HG03060 (cell line): ENCODE measurements at regions not wholly inside any gene's neighbourhood (a gene's known extent, or its start where the extent isn't known, plus 50 kb on each side); places are given as distances from the start of the nearest gene placed in this dataset.
"Not testable (repeated sequence)": the region's sequence is repeated elsewhere in the genome, so short reads cannot be mapped to it uniquely, and the experiment has no call there.

ENCODE experiments used
- ATAC-seq: cut with Tn5 transposase; IDR thresholded peaks from one replicate; pipeline ENCODE4 v1.9.1; 2021; ENCODE audit warnings: low read depth, moderate number of reproducible peaks; ENCODE audit not compliant: unreplicated experiment

DNA sequence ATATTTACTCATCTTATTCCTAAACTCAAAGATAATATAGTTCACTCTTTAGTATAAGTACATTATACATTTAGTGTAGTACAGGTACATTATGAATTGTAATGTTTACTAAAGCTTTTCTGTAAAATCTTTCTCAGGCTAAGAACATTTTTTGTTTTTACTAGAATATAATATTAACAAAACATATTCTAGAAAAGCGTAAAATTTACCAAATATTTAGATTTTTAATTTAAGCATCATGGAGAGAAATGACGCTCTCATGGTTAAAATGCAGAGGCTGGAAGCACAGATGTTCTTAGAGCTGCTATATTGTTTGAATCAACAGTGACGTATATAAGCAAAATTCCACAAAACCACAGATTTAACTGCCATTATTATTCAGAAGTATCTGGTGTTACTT is 54.7 kb upstream of the NBPF15 start:
- not testable (repeated sequence) for ATAC-seq

DNA sequence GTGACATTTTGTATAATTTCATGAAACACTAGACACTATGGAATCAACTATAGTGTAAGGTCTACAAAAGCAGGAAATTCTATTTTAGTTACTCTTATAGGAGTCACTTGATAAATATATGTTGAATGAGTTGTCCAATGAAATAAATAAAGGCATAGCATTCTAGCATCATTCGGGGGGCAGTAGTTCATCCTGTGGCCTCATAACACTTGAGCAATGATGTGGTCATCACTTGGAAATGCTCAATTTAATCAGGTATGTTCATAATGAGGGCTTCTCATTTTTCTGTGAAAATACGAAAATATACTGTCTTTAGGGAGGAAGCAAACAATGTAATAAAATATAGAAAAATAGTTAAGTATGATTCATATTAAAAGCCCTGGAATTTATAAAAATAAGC is 55.4 kb upstream of the NBPF15 start:
- not testable (repeated sequence) for ATAC-seq

DNA sequence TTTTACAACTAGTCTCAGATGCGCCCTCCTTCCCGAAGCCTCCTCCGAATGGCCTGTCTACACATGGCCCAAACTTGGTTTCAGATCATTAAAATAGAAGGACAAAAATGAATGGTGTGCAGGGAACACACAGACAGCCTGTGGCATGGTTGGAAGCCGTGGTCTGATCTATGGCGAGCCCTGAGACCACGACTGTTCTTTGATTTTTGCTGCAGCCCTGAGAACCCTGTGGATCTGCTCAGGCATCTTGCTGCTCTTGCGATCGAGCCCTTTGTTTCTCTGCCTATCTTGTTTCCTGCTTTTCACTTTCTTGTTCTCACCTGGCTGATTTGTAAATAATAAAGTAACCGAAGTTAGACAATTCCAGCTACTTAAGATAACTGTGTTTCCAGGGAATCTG is 57.0 kb upstream of the NBPF15 start:
- not testable (repeated sequence) for ATAC-seq

DNA sequence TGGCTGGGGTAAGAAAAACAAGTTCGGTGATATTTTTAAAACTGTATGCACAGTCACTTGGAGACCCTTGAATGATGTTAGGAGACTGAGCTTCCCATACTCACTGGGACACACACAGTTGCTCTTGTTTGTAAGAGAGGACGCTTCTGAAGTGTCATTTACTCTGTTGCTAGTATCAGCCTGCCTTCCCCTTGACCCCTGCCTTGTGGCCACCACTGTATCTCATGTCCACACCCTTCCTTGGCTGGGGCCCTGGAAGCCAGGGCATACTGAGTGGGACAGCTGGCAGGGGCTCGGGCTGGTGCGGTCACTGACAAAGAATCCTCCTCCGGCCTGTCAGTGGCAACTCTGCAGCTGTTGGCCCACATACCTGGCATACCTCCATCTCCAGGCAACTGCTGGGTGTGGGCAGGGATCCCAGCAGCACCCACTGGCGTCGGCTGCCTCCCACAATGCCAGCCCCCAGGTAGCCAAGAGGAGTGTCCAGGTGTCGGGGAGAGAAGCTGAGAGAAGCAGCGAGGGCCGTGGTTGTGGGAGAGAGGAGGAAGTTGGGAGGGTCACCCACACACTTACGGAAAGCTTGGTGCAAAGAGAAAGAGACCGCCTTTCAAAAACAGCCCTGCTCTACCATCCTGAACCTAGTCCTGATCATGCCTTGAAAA is 58.2 kb upstream of the NBPF15 start:
- ATAC-seq = not testable (repeated sequence)

DNA sequence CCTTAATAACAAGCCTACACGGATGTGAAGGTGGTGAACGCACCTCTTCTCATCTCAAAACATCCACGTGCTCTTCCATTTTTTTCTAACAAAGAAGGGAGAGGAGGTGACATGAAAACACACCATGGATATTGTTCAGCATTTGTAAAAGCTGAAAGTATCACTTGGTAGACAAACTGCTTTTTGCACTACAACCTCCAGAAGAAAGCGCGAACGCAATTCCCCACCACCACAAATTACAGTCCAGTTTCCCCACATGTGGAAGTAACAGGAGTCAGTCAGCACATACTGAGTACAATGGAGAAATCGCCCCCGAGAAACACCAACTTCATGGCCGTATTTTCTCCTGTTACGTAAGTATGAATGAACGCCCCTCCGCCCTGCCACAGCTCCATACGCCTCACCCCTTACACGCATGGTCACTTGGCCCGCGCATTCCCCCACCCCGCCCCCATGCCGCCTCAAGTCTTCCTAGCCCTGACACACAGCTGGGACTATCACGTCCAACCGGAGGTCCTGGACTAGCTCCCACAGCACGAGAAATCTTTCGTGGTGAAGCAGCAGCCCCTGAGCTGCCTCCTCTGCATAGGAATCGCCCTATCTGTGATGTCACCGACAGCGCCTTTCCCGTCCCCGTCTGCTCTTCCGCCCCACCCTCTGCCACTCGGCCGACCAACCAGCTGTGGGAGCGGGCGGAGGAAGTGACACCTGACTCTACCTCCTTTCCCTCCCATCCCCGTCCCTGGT is 62.4 kb upstream of the NBPF15 start:
- peak; percentile 65 for ATAC-seq

DNA sequence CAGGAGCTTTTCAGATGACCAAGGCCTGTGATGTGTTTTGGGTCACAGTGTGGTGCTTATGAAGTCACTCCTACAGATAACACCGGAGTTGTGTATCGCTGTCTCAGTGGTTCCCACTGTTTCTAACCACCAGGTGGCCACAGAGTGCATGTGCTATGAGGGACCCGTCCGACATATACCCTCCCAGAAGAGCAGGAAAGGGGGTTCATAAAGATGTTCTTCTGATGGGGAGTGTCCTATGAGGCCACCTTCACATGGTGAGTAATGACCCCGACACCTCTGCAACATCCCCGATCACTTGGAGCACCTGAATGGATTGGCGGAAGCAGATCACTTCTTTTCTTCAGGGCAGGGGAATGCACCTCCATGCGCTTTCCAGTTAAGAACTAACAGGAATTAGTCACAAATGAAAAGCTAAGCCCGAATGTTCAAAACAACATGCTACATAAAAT is 60.5 kb upstream of the PPIAL4F start:
- not testable (repeated sequence) for ATAC-seq

DNA sequence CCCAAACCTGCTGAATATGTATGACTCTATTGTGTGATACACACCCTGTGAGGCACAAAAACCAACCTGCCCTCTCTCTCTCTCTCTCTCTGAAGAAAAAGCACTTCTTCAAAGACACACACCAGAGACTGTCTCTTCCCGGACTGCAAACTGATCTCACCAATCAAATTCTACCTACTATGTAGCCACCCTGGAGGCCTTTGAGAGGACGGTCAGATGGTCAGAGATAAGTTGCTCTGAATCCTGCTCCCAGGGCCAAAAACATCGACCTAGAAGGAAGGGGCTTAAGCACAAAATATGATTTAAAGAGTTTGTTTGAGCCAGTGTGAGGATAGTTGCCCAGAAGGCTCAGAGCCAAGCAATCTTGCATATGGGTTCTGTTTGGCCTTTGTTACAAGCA is 59.2 kb upstream of the PPIAL4F start:
- not testable (repeated sequence) for ATAC-seq

DNA sequence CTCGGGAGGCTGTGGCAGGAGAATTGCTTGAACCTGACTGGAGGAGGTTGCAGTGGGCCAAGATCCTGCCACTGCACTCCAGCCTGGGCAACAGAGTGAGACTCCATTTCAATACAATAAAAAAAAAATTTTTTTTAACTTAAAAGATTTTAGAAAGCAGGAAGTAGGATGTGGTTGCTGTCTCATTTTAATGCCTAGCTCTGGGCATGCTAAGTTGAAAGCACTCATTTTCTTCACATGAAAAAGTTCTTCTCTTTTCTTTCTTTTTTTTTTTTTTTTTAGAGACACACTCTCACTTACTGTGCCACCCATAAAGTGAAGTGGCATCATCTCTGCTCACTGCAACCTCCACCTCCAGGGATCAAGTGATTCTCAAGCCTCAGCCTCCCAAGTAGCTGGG is 58.4 kb upstream of the PPIAL4F start:
- ATAC-seq = not testable (repeated sequence)

DNA sequence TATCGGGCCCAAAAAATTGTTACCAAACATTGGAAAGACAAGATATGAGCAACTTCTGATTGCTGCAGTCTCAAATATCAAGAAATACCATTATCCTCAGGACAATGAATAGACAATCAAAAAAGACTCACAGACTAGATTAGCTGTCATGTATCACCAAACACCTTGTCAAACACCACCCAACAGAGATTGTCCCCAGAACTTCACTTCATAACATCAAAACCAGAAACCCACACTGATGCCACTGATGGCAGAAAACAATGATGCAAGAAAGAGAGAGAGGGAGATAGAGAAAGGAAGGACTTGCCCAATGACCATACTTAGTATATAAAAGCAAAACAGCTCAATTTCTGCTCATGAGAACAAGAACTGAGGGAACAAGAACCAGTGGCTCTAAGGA is 56.0 kb upstream of the PPIAL4F start:
- not testable (repeated sequence) for ATAC-seq

DNA sequence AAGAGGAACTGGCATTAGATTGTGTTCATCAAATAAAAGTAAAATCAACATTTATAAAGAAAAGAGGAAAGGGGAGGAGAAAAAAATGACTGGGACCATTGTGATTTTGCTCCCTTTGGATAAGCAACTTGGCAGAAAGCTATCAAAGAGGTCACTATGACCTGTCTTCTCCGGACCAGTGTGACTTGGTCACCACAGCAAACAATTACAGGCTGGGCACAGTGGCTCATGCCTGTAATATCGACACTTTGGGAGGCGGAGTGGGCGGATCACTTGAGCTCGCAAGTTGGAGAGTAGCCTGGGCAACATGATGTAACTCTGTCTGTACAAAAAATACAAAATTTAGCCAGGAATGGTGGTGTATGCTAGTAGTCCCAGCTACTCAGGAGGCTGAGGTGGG is 55.5 kb upstream of the PPIAL4F start:
- not testable (repeated sequence) for ATAC-seq

DNA sequence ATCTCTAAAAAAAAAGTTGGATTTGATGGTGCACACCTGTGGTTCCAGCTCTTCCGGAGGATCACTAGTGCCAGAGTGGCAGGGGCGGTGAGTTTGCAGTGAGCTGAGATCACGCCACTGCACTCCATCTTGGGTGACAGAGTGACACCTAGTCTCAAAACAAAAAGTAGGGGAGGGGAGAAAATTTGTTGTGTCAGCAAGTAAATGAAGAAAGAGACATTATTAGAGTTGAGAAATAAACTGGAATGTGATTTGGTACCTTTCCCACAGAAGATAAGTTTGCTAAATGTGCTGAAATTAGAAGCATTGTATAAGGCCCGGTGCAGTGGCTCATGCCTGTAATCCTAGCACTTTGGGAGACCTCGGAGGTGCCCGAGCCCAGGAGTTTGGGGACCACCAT is 54.0 kb upstream of the PPIAL4F start:
- not testable (repeated sequence) for ATAC-seq

DNA sequence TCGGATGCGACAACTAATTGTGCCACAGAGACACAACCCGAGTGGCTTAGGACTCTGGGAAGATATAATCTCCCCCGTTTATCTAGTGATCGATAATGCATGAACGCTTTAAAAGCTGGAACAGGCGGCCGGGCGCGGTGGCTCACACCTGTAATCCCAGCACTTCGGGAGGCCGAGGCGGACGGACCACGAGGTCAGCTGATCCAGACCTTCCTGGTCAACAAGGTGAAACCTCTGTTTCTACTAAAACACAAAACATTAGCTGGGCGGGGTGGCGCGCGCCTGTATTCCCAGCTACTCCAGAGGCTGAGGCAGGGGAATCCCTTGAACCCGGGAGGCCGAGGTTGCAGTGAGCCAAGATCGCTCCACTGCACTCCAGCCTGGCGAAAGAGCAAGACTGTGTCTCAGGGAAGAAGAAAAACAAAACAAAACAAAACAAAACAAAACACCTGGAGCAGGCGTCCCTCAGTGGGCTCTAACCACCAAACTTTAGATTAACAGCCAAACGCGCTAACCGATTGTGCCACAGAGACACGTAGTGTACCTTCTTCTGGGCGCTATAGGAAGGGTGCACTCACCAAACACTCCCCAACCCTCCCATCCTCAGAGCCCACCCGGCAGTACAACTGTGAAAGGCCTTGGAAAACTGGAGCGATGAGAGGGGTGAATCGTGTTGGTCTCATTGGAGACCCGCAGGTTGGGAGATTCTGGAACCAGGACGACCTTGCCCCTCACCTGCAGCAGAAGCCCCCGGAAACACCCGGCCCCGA is 53.3 kb upstream of the PPIAL4F start:
- not testable (repeated sequence) for ATAC-seq
